GM23338 (cell line): ENCODE measurements at regions not wholly inside any gene's neighbourhood (a gene's known extent, or its start where the extent isn't known, plus 50 kb on each side); places are given as distances from the start of the nearest gene placed in this dataset.

Experiments
- ATAC-seq: fragments of 200-7000 bp; cut with Tn5 transposase; 3 replicates; pipeline ENCODE4 v1.9.1; 2020
- DNase-seq: peaks from one replicate; pipeline ENCODE4 v3.0.0-alpha.2; 2015; ENCODE audit warnings: low spot score
- H2AFZ ChIP-seq: fragments of 200-600 bp; sonication (generic); 2 replicates; pipeline ENCODE4 v1.8.0; 2016; ENCODE audit warnings: antibody characterized with exemption, mild to moderate bottlenecking, moderate library complexity
- H3F3A ChIP-seq: fragments of 200-600 bp; sonication (generic); replicated peaks from 2 replicates; pipeline ENCODE4 v1.8.0; 2017; ENCODE audit warnings: antibody characterized with exemption, mixed run types, low read depth
- H3K27ac ChIP-seq: fragments of 200-600 bp; sonication (generic); 2 replicates; pipeline ENCODE4 v1.6.1; 2016; ENCODE audit warnings: low read depth
- H3K27me3 ChIP-seq: fragments of 200-600 bp; sonication (generic); 2 replicates; pipeline ENCODE4 v1.8.0; 2016; ENCODE audit warnings: mild to moderate bottlenecking, mixed run types, moderate library complexity; ENCODE audit not compliant: insufficient read depth
- H3K36me3 ChIP-seq: fragments of 200-600 bp; sonication (generic); 2 replicates; pipeline ENCODE4 v1.8.0; 2016; ENCODE audit warnings: mild to moderate bottlenecking; ENCODE audit not compliant: insufficient read depth
- H3K4me1 ChIP-seq: fragments of 200-600 bp; sonication (generic); 2 replicates; pipeline ENCODE4 v1.8.0; 2016; ENCODE audit warnings: mild to moderate bottlenecking, moderate library complexity; ENCODE audit not compliant: insufficient read depth
- H3K4me2 ChIP-seq: fragments of 200-600 bp; sonication (generic); 2 replicates; pipeline ENCODE4 v1.7.1; 2017; ENCODE audit warnings: mixed run types
- H3K4me3 ChIP-seq: fragments of 200-600 bp; sonication (generic); 2 replicates; pipeline ENCODE4 v1.6.1; 2016; ENCODE audit warnings: mixed run types
- H3K79me2 ChIP-seq: fragments of 200-600 bp; sonication (generic); replicated peaks from 2 replicates; pipeline ENCODE4 v1.8.0; 2017; ENCODE audit warnings: mild to moderate bottlenecking; ENCODE audit not compliant: insufficient read depth
- H3K9me2 ChIP-seq: fragments of 200-600 bp; sonication (generic); 2 replicates; pipeline ENCODE4 v1.8.0; 2017; ENCODE audit not compliant: insufficient read depth
- H4K20me1 ChIP-seq: fragments of 200-600 bp; sonication (generic); replicated peaks from 2 replicates; pipeline ENCODE4 v1.8.0; 2017; ENCODE audit warnings: mild to moderate bottlenecking; ENCODE audit not compliant: insufficient read depth
- H3K27ac Mint-ChIP-seq: 2 replicates; pipeline ENCODE4 v1.8.0; 2020; ENCODE audit warnings: inconsistent platforms, mild to moderate bottlenecking, moderate library complexity, mixed read lengths
- H3K27me3 Mint-ChIP-seq: 3 replicates; pipeline ENCODE4 v1.8.0; 2022; ENCODE audit warnings: low read depth, mild to moderate bottlenecking, moderate library complexity, mixed read lengths, inconsistent platforms; ENCODE audit not compliant: insufficient read depth, poor library complexity
- H3K36me3 Mint-ChIP-seq: 3 replicates; pipeline ENCODE4 v1.8.0; 2021; ENCODE audit warnings: low read depth, mild to moderate bottlenecking, inconsistent platforms, moderate library complexity, mixed read lengths
- H3K4me1 Mint-ChIP-seq: 3 replicates; pipeline ENCODE4 v1.8.0; 2020; ENCODE audit warnings: mild to moderate bottlenecking, inconsistent platforms, mixed read lengths
- H3K4me3 Mint-ChIP-seq: 3 replicates; pipeline ENCODE4 v1.8.0; 2021; ENCODE audit warnings: moderate library complexity, mild to moderate bottlenecking, inconsistent platforms, mixed read lengths
- H3K9me3 Mint-ChIP-seq: 3 replicates; pipeline ENCODE4 v1.8.0; 2020; ENCODE audit warnings: moderate library complexity, mild to moderate bottlenecking, inconsistent platforms, mixed read lengths
- CREB1 ChIP-seq: fragments of 250-450 bp; sonication (Bioruptor Pico); IDR thresholded peaks from 2 replicates; pipeline ENCODE4 v1.5.0; 2020; ENCODE audit warnings: low read depth, mild to moderate bottlenecking, moderate library complexity
- CTCF ChIP-seq, 2 experiments: fragments of 200-600 bp in 1 of 2; sonication (generic) in 1 of 2; conservative IDR thresholded peaks; 2 replicates each; pipeline versions ENCODE4 v1.5.1 to v1.6.1; 2016 to 2017; ENCODE audit warnings: antibody characterized with exemption in 2 of 2, low read depth in 2 of 2, mild to moderate bottlenecking in 2 of 2, moderate library complexity in 1 of 2
- EZH2 ChIP-seq: fragments of 200-600 bp; sonication (generic); IDR thresholded peaks from one replicate; pipeline ENCODE4 v1.8.0; 2017; ENCODE audit warnings: antibody characterized with exemption, mild to moderate bottlenecking, low read depth; ENCODE audit not compliant: unreplicated experiment
- JUNB ChIP-seq: IDR thresholded peaks from one replicate; pipeline ENCODE4 v1.6.1; 2016; ENCODE audit warnings: antibody characterized with exemption; ENCODE audit not compliant: unreplicated experiment
- POLR2AphosphoS5 ChIP-seq: IDR thresholded peaks from 2 replicates; pipeline ENCODE4 v1.6.1; 2016; ENCODE audit warnings: antibody characterized with exemption, low read depth
- REST ChIP-seq: IDR thresholded peaks from one replicate; pipeline ENCODE4 v1.6.1; 2018; ENCODE audit warnings: antibody characterized with exemption; ENCODE audit not compliant: unreplicated experiment
- ZNF331 ChIP-seq: fragments of 250-450 bp; sonication (Bioruptor Pico); IDR thresholded peaks from 2 replicates; pipeline ENCODE4 v1.5.0; 2020; ENCODE audit warnings: low read depth, mild to moderate bottlenecking, moderate library complexity
- ZNF462 ChIP-seq: fragments of 250-450 bp; sonication (Bioruptor Pico); IDR thresholded peaks from 2 replicates; pipeline ENCODE4 v1.5.0; 2020; ENCODE audit warnings: mild to moderate bottlenecking, moderate library complexity

- H3K27ac ChIP-seq, result no peak overlapping the region
- no peak overlapping the region for H2AFZ ChIP-seq
- no peaks in the 10 kb centered on the region for H3K4me1 ChIP-seq
- no peak for DNase-seq
- TF ChIP-seq CREB1, result no peak
- no peak for TF ChIP-seq JUNB
- H3K4me2 ChIP-seq, result no peak overlapping the region
- no peaks in the 10 kb centered on the region for H3K27me3 ChIP-seq
- no peak overlapping the region for H3K4me3 Mint-ChIP-seq
- H3K27ac Mint-ChIP-seq, result no peak overlapping the region
- H3K4me1 Mint-ChIP-seq, result no peaks in the 10 kb centered on the region
- peaks cover 11% of the 10 kb centered on the region for H3K36me3 Mint-ChIP-seq
- peaks cover 7% of the 10 kb centered on the region; the same call in 1 of the 3 replicates for H3K9me3 Mint-ChIP-seq
- H3K9me2 ChIP-seq, result 0 out of 2 replicates have a peak, but pooled peaks cover 3% of the 10 kb centered on the region
- H3K4me3 ChIP-seq, result no peak overlapping the region
- no peak for ATAC-seq
- H3K79me2 ChIP-seq, result no peaks in the 10 kb centered on the region
- H3K36me3 ChIP-seq, result no peaks in the 10 kb centered on the region
- H3F3A ChIP-seq, result no peaks in the 10 kb centered on the region
- no peaks in the 10 kb centered on the region for H4K20me1 ChIP-seq
- peaks cover 1% of the 10 kb centered on the region for H3K27me3 Mint-ChIP-seq
Measured at GRCh38 chrX:129125122-129125914, 398.0 kb downstream of the SMARCA1 start.

- Mint-ChIP-seq H3K27ac (no peak overlapping the region), H3K27me3 (peaks cover 1% of the 10 kb centered on the region), H3K9me3 (peaks cover 7% of the 10 kb centered on the region; the same call in 1 of the 3 replicates), H3K36me3 (peaks cover 11% of the 10 kb centered on the region), H3K4me3 (no peak overlapping the region), H3K4me1 (no peaks in the 10 kb centered on the region)
- ATAC-seq (no peak), DNase-seq (no peak)
- Histone ChIP-seq H4K20me1 (no peaks in the 10 kb centered on the region), H3K4me2 (no peak overlapping the region), H3K79me2 (no peaks in the 10 kb centered on the region), H3K4me3 (no peak overlapping the region), H2AFZ (no peak overlapping the region), H3K9me2 (0 out of 2 replicates have a peak, but pooled peaks cover 3% of the 10 kb centered on the region), H3K27me3 (no peaks in the 10 kb centered on the region), H3K27ac (no peak overlapping the region), H3K36me3 (no peaks in the 10 kb centered on the region), H3F3A (no peaks in the 10 kb centered on the region), H3K4me1 (no peaks in the 10 kb centered on the region)
- no peak for TF ChIP-seq ZNF462 (CRISPR knock-in tag)
- no peak for TF ChIP-seq ZNF331 (CRISPR knock-in tag)
- no peak for TF ChIP-seq CTCF (conservative IDR thresholded peaks at IDR 0.05; ENCODE audit: low read depth in 2 of 2)
- TF ChIP-seq EZH2, result no peak
- no peak for TF ChIP-seq JUNB
- TF ChIP-seq POLR2AphosphoS5, result no peak
- no peak for TF ChIP-seq REST
Measured at GRCh38 chrX:129123795-129124194, 399.5 kb downstream of the SMARCA1 start.
